ENCODE measurements at regions not wholly inside any gene's neighbourhood (a gene's known extent, or its start where the extent isn't known, plus 50 kb on each side); places are given as distances from the start of the nearest gene placed in this dataset.

DNA sequence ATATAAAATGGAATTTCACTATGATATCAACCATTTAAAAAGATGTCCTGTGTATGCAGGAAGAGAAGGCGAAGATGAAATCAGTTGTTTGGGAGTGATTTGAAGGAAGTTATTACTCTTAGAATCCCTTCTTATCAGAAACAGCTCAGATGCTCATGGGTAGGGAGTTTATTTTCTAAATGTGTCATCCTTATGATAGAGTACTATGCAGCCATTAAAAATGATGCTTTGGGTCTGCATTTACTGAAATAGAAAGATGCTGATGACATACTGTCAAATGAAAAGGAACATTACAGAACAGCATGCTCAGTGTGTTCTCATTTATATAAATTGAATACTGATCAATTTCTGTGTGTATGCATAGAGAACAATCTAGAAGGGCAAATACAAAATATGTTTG, 69.8 kb upstream of the MED13L start:
- H3K4me3 ChIP-seq (ENCODE audit: low read depth in 1 of 3, low read length in 3 of 3), result no peak overlapping the region
- H3K27ac ChIP-seq (ENCODE audit: low read depth in 1 of 2, low read length in 2 of 2), result no peak overlapping the region
- no peak overlapping the region for H3K9ac ChIP-seq (ENCODE audit: low read depth in 1 of 2, low read length in 2 of 2)
- WGBS, result 85% methylated on average over 1 of the region's 1 CpG
- no peak for DNase-seq (ENCODE audit: low spot score)
- no peaks in the 10 kb centered on the region for H3K27me3 ChIP-seq (ENCODE audit: control insufficient read depth in 4 of 4, insufficient read depth in 4 of 4, low read length in 3 of 4)
- peaks cover 1 to 20% (median 16%) of the 10 kb centered on the region in 4 donors for H3K4me1 ChIP-seq (ENCODE audit: control insufficient read depth in 4 of 4, insufficient read depth in 4 of 4, low read length in 3 of 4)
- no peaks in the 10 kb centered on the region for H3K36me3 ChIP-seq (ENCODE audit: control insufficient read depth in 4 of 4, insufficient read depth in 3 of 4, low read depth in 1 of 4, low read length in 3 of 4)
- H3K9me3 ChIP-seq (ENCODE audit: control insufficient read depth in 4 of 4, low read length in 3 of 4), result no peaks in the 10 kb centered on the region
- TF ChIP-seq EGR1 (IDR thresholded peaks at IDR 0.05; ENCODE audit: low read depth in 2 of 2), result no peak
- no peak for TF ChIP-seq HNF4G (IDR thresholded peaks at IDR 0.05)
- no peak for TF ChIP-seq GABPA (IDR thresholded peaks at IDR 0.05 in 1 of 2, conservative IDR thresholded peaks at IDR 0.05 in 1 of 2)
- no peak for TF ChIP-seq JUND (IDR thresholded peaks at IDR 0.05)
- no peak for TF ChIP-seq HNF4A (conservative IDR thresholded peaks at IDR 0.05)
- TF ChIP-seq TAF1 (conservative IDR thresholded peaks at IDR 0.05), result no peak
- TF ChIP-seq, protein P1, sequence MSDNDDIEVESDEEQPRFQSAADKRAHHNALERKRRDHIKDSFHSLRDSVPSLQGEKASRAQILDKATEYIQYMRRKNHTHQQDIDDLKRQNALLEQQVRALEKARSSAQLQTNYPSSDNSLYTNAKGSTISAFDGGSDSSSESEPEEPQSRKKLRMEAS (IDR thresholded peaks at IDR 0.05), result no peak
- TF ChIP-seq, protein P2, sequence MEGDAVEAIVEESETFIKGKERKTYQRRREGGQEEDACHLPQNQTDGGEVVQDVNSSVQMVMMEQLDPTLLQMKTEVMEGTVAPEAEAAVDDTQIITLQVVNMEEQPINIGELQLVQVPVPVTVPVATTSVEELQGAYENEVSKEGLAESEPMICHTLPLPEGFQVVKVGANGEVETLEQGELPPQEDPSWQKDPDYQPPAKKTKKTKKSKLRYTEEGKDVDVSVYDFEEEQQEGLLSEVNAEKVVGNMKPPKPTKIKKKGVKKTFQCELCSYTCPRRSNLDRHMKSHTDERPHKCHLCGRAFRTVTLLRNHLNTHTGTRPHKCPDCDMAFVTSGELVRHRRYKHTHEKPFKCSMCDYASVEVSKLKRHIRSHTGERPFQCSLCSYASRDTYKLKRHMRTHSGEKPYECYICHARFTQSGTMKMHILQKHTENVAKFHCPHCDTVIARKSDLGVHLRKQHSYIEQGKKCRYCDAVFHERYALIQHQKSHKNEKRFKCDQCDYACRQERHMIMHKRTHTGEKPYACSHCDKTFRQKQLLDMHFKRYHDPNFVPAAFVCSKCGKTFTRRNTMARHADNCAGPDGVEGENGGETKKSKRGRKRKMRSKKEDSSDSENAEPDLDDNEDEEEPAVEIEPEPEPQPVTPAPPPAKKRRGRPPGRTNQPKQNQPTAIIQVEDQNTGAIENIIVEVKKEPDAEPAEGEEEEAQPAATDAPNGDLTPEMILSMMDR (IDR thresholded peaks at IDR 0.05; ENCODE audit: low read depth, low read length, missing input control), result no peak
- no peak for TF ChIP-seq RXRA (IDR thresholded peaks at IDR 0.05)
- no peak for TF ChIP-seq FOXA2 (IDR thresholded peaks at IDR 0.05)
- TF ChIP-seq SP1 (IDR thresholded peaks at IDR 0.05), result no peak
- no peak for TF ChIP-seq YY1 (IDR thresholded peaks at IDR 0.05)
- TF ChIP-seq, protein P3, sequence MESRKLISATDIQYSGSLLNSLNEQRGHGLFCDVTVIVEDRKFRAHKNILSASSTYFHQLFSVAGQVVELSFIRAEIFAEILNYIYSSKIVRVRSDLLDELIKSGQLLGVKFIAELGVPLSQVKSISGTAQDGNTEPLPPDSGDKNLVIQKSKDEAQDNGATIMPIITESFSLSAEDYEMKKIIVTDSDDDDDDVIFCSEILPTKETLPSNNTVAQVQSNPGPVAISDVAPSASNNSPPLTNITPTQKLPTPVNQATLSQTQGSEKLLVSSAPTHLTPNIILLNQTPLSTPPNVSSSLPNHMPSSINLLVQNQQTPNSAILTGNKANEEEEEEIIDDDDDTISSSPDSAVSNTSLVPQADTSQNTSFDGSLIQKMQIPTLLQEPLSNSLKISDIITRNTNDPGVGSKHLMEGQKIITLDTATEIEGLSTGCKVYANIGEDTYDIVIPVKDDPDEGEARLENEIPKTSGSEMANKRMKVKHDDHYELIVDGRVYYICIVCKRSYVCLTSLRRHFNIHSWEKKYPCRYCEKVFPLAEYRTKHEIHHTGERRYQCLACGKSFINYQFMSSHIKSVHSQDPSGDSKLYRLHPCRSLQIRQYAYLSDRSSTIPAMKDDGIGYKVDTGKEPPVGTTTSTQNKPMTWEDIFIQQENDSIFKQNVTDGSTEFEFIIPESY (IDR thresholded peaks at IDR 0.05), result no peak

DNA sequence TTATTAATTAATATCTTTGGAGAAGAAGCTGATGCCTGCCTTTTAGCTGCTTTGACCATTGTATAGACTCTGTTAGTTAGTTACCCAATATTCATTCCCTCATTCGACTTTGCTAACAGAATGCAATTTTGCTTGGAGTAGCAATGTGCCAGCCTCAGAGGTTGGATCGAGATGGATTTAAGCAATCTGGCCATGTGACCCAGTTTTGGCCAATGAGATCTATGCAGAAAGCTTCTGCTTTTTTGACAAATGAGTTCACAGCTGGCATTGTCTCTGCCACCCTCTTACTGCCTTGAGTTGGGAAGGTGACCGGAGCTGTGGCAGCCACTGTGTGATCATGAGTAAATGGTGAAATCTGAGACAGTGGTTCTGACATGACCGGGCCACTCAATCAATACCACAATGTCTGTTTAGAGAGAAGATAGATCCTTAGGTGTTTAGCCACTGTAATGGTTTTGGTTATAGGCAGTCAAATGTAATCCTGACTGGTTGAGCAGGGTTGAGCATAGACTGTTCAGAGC, 74.9 kb upstream of the MED13L start:
- peaks cover 5 to 36% (median 25%) of the 10 kb centered on the region in 4 donors for H3K4me1 ChIP-seq (ENCODE audit: control insufficient read depth in 4 of 4, insufficient read depth in 4 of 4, low read length in 3 of 4)
- H3K27ac ChIP-seq (ENCODE audit: low read depth in 1 of 2, low read length in 2 of 2), result no peak overlapping the region
- H3K9me3 ChIP-seq (ENCODE audit: control insufficient read depth in 4 of 4, low read length in 3 of 4), result no peaks in the 10 kb centered on the region
- DNase-seq (ENCODE audit: low spot score), result no peak
- no peak overlapping the region for H3K4me3 ChIP-seq (ENCODE audit: low read depth in 1 of 3, low read length in 3 of 3)
- TF ChIP-seq JUND (IDR thresholded peaks at IDR 0.05) (no peak), FOXA2 (IDR thresholded peaks at IDR 0.05) (no peak), NR2F2 (IDR thresholded peaks at IDR 0.05) (no peak), HNF4G (IDR thresholded peaks at IDR 0.05) (no peak), HNF4A (conservative IDR thresholded peaks at IDR 0.05) (no peak), GABPA (IDR thresholded peaks at IDR 0.05 in 1 of 2, conservative IDR thresholded peaks at IDR 0.05 in 1 of 2) (no peak), FOXA1 (IDR thresholded peaks at IDR 0.05) (no peak), RAD21 (IDR thresholded peaks at IDR 0.05) (no peak), RXRA (IDR thresholded peaks at IDR 0.05) (no peak), SP1 (IDR thresholded peaks at IDR 0.05) (no peak), YY1 (IDR thresholded peaks at IDR 0.05) (no peak), EGR1 (IDR thresholded peaks at IDR 0.05; ENCODE audit: low read depth in 2 of 2) (no peak), TAF1 (conservative IDR thresholded peaks at IDR 0.05) (no peak)
- TF ChIP-seq, protein P3 (IDR thresholded peaks at IDR 0.05), result no peak
- TF ChIP-seq, protein P4, sequence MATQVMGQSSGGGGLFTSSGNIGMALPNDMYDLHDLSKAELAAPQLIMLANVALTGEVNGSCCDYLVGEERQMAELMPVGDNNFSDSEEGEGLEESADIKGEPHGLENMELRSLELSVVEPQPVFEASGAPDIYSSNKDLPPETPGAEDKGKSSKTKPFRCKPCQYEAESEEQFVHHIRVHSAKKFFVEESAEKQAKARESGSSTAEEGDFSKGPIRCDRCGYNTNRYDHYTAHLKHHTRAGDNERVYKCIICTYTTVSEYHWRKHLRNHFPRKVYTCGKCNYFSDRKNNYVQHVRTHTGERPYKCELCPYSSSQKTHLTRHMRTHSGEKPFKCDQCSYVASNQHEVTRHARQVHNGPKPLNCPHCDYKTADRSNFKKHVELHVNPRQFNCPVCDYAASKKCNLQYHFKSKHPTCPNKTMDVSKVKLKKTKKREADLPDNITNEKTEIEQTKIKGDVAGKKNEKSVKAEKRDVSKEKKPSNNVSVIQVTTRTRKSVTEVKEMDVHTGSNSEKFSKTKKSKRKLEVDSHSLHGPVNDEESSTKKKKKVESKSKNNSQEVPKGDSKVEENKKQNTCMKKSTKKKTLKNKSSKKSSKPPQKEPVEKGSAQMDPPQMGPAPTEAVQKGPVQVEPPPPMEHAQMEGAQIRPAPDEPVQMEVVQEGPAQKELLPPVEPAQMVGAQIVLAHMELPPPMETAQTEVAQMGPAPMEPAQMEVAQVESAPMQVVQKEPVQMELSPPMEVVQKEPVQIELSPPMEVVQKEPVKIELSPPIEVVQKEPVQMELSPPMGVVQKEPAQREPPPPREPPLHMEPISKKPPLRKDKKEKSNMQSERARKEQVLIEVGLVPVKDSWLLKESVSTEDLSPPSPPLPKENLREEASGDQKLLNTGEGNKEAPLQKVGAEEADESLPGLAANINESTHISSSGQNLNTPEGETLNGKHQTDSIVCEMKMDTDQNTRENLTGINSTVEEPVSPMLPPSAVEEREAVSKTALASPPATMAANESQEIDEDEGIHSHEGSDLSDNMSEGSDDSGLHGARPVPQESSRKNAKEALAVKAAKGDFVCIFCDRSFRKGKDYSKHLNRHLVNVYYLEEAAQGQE (IDR thresholded peaks at IDR 0.05), result no peak
- TF ChIP-seq, protein P2 (IDR thresholded peaks at IDR 0.05; ENCODE audit: low read depth, low read length, missing input control), result no peak
- TF ChIP-seq, protein P1 (IDR thresholded peaks at IDR 0.05), result no peak
- H3K27me3 ChIP-seq (ENCODE audit: control insufficient read depth in 4 of 4, insufficient read depth in 4 of 4, low read length in 3 of 4), result no peaks in the 10 kb centered on the region
- H3K36me3 ChIP-seq (ENCODE audit: control insufficient read depth in 4 of 4, insufficient read depth in 3 of 4, low read depth in 1 of 4, low read length in 3 of 4), result no peaks in the 10 kb centered on the region
- WGBS, result 68% methylated on average over 4 of the region's 4 CpGs
- H3K9ac ChIP-seq (ENCODE audit: low read depth in 1 of 2, low read length in 2 of 2), result no peak overlapping the region
